ENCODE measurements at regions not wholly inside any gene's neighbourhood (a gene's known extent, or its start where the extent isn't known, plus 50 kb on each side); places are given as distances from the start of the nearest gene placed in this dataset.

GRCh38 chr18:52060607-52061304 is 279.2 kb upstream of the DCC start:
- H3K4me3 ChIP-seq (ENCODE audit: low read depth, low read length, poor library complexity, severe bottlenecking) = no peak overlapping the region

GRCh38 chr18:52063923-52064322 is 276.1 kb upstream of the DCC start:
- CTCF ChIA-PET = no interaction called here
- DNase-seq (ENCODE audit: low spot score) = no peak
- no TSS peak for BruUV-seq (replicated peaks)
- H3K36me3 ChIP-seq (ENCODE audit: insufficient read depth, low read length, poor library complexity, severe bottlenecking) = no peaks in the 10 kb centered on the region
- POLR2A ChIA-PET (ENCODE audit: low non-redundant PET) = no interaction called here
- no peaks in the 10 kb centered on the region for H3K4me1 ChIP-seq (ENCODE audit: insufficient read depth, low read length, poor library complexity, severe bottlenecking)
- H3K27ac ChIP-seq (ENCODE audit: low read depth, low read length, poor library complexity, severe bottlenecking) = no peak overlapping the region
- intact Hi-C loops (cut with micrococcal nuclease; ENCODE audit: unreplicated experiment) = no loop called here
- TF ChIP-seq EZH2 (IDR thresholded peaks at IDR 0.05; ENCODE audit: borderline replicate concordance, low read depth, low read length, poor library complexity, severe bottlenecking) = no peak
- TF ChIP-seq, protein P1, sequence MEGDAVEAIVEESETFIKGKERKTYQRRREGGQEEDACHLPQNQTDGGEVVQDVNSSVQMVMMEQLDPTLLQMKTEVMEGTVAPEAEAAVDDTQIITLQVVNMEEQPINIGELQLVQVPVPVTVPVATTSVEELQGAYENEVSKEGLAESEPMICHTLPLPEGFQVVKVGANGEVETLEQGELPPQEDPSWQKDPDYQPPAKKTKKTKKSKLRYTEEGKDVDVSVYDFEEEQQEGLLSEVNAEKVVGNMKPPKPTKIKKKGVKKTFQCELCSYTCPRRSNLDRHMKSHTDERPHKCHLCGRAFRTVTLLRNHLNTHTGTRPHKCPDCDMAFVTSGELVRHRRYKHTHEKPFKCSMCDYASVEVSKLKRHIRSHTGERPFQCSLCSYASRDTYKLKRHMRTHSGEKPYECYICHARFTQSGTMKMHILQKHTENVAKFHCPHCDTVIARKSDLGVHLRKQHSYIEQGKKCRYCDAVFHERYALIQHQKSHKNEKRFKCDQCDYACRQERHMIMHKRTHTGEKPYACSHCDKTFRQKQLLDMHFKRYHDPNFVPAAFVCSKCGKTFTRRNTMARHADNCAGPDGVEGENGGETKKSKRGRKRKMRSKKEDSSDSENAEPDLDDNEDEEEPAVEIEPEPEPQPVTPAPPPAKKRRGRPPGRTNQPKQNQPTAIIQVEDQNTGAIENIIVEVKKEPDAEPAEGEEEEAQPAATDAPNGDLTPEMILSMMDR (conservative IDR thresholded peaks at IDR 0.05; ENCODE audit: low read depth, low read length) = no peak
- peaks cover 8% of the 10 kb centered on the region for H3K27me3 ChIP-seq (replicated peaks; ENCODE audit: insufficient read depth, low read depth, low read length, poor library complexity)
- H3K4me3 ChIP-seq (ENCODE audit: low read depth, low read length, poor library complexity, severe bottlenecking) = no peak overlapping the region
- H3K9me3 ChIP-seq (ENCODE audit: low read depth, low read length, poor library complexity, severe bottlenecking) = peaks cover 5% of the 10 kb centered on the region

More at GRCh38 chr18:52060607-52061304, 279.2 kb upstream of the DCC start:
- Histone ChIP-seq H3K27ac (ENCODE audit: low read depth, low read length, poor library complexity, severe bottlenecking) (no peak overlapping the region), H3K36me3 (ENCODE audit: insufficient read depth, low read length, poor library complexity, severe bottlenecking) (no peaks in the 10 kb centered on the region), H3K27me3 (replicated peaks; ENCODE audit: insufficient read depth, low read depth, low read length, poor library complexity) (peaks cover 8% of the 10 kb centered on the region), H3K9me3 (ENCODE audit: low read depth, low read length, poor library complexity, severe bottlenecking) (peaks cover under 1% of the 10 kb centered on the region), H3K4me1 (ENCODE audit: insufficient read depth, low read length, poor library complexity, severe bottlenecking) (no peaks in the 10 kb centered on the region)
- TF ChIP-seq, protein P1 (conservative IDR thresholded peaks at IDR 0.05; ENCODE audit: low read depth, low read length) = no peak
- no peak for TF ChIP-seq EZH2 (IDR thresholded peaks at IDR 0.05; ENCODE audit: borderline replicate concordance, low read depth, low read length, poor library complexity, severe bottlenecking)
- CTCF ChIA-PET = no interaction called here
- no peak for DNase-seq (ENCODE audit: low spot score)
- BruUV-seq (replicated peaks) = no TSS peak
- POLR2A ChIA-PET (ENCODE audit: low non-redundant PET) = no interaction called here
- intact Hi-C loops (cut with micrococcal nuclease; ENCODE audit: unreplicated experiment) = no loop called here

- POLR2A ChIA-PET (ENCODE audit: low non-redundant PET) = no interaction called here
Measured at GRCh38 chr18:52069201-52069600, 270.8 kb upstream of the DCC start.

More at GRCh38 chr18:52069201-52069600, 270.8 kb upstream of the DCC start:
- no peak for DNase-seq (ENCODE audit: low spot score)
- Histone ChIP-seq H3K27ac (ENCODE audit: low read depth, low read length, poor library complexity, severe bottlenecking) (no peak overlapping the region), H3K9me3 (ENCODE audit: low read depth, low read length, poor library complexity, severe bottlenecking) (peaks cover 5% of the 10 kb centered on the region), H3K27me3 (replicated peaks; ENCODE audit: insufficient read depth, low read depth, low read length, poor library complexity) (no peaks in the 10 kb centered on the region), H3K4me1 (ENCODE audit: insufficient read depth, low read length, poor library complexity, severe bottlenecking) (no peaks in the 10 kb centered on the region), H3K4me3 (ENCODE audit: low read depth, low read length, poor library complexity, severe bottlenecking) (no peak overlapping the region), H3K36me3 (ENCODE audit: insufficient read depth, low read length, poor library complexity, severe bottlenecking) (no peaks in the 10 kb centered on the region)
- no TSS peak for BruUV-seq (replicated peaks)
- intact Hi-C loops (cut with micrococcal nuclease; ENCODE audit: unreplicated experiment) = no loop called here
- no peak for TF ChIP-seq EZH2 (IDR thresholded peaks at IDR 0.05; ENCODE audit: borderline replicate concordance, low read depth, low read length, poor library complexity, severe bottlenecking)
- TF ChIP-seq, protein P1 (conservative IDR thresholded peaks at IDR 0.05; ENCODE audit: low read depth, low read length) = no peak
- CTCF ChIA-PET = no interaction called here

All from A673 (cell line).